Esophagus squamous epithelium (tissue), 4 donors: ENCODE measurements at regions not wholly inside any gene's neighbourhood (a gene's known extent, or its start where the extent isn't known, plus 50 kb on each side); places are given as distances from the start of the nearest gene placed in this dataset.

ENCODE experiments used
- CTCF ChIP-seq, 6 experiments: fragments of 450-650 bp in 4 of 6; fragments of 200-600 bp in 2 of 6; sonication (generic) in 2 of 6; IDR thresholded peaks; one replicate each; pipeline ENCODE4 v1.5.1; 2016 to 2019; ENCODE audit warnings: antibody characterized with exemption in 6 of 6, mild to moderate bottlenecking in 4 of 6, moderate library complexity in 4 of 6
- POLR2A ChIP-seq, 4 donors: fragments of 450-650 bp; IDR thresholded peaks; one replicate each; pipeline ENCODE4 v1.6.1; 2017; ENCODE audit warnings: antibody characterized with exemption in 4 of 4, mild to moderate bottlenecking in 4 of 4, moderate library complexity in 3 of 4

- TF ChIP-seq CTCF (IDR thresholded peaks at IDR 0.05), result no peak
- no peak for TF ChIP-seq POLR2A (IDR thresholded peaks at IDR 0.05)
Observed at GRCh38 chr1:207241164-207241934, 80.1 kb upstream of the CD55 start.
